A549 (cell line): ENCODE measurements at regions not wholly inside any gene's neighbourhood (a gene's known extent, or its start where the extent isn't known, plus 50 kb on each side); places are given as distances from the start of the nearest gene placed in this dataset.
A peak's percentile ranks its signal among the peaks of the same experiment; 100 is the strongest.

Experiments used
- ATAC-seq, 2 experiments: fragments of 200-7000 bp in 1 of 2; fragments of >200 bp in 1 of 2; cut with Nextera tagmentation in 1 of 2; cut with Tn5 transposase in 1 of 2; 3 replicates each; pipeline versions ENCODE4 v1.8.0 to v1.9.1; 2018 to 2020; ENCODE audit warnings: mild to moderate bottlenecking in 1 of 2, moderate library complexity in 1 of 2
- CTCF ChIA-PET: fragments of 300-600 bp; sonication (Branson Sonifier 250); formaldehyde crosslinking; extraction: SDS; loops from one replicate; lab custom pipeline; 2021; ENCODE audit warnings: antibody characterized with exemption, inconsistent platforms; lab: Yijun Ruan, JAX
- POLR2A ChIA-PET: fragments of 350-600 bp; formaldehyde crosslinking; extraction: SDS; loops from one replicate; lab custom pipeline; 2021; ENCODE audit warnings: antibody characterized with exemption, inconsistent platforms; lab: Yijun Ruan, JAX
- DNase-seq, 2 experiments: peaks; one replicate each; pipeline versions ENCODE4 v3.0.0 to v3.0.0-alpha.2; 2011 to 2016; ENCODE audit warnings: low read depth in 1 of 2, low spot score in 1 of 2
- FAIRE-seq: peaks from 2 replicates; lab custom pipeline; 2011; peaks lifted over from hg19 to GRCh38; lab: Jason Lieb, UNC
- H3K27ac ChIP-seq, 2 experiments: fragments of >200 bp; sonication (Bioruptor Twin); formaldehyde crosslinking; 3 replicates each; pipeline ENCODE4 v1.5.1; 2016 to 2017
- H3K4me1 ChIP-seq: fragments of >200 bp; sonication (Bioruptor Twin); formaldehyde crosslinking; 3 replicates; pipeline ENCODE4 v1.6.1; 2016
- H3K4me2 ChIP-seq: fragments of >200 bp; sonication (Bioruptor Twin); formaldehyde crosslinking; 3 replicates; pipeline ENCODE4 v1.6.1; 2016
- H3K4me3 ChIP-seq: fragments of >200 bp; sonication (Bioruptor Twin); formaldehyde crosslinking; 3 replicates; pipeline ENCODE4 v1.5.1; 2016
- H3K9me3 ChIP-seq: fragments of >200 bp; sonication (Bioruptor Twin); formaldehyde crosslinking; 3 replicates; pipeline ENCODE4 v1.6.1; 2016
- CBX2 ChIP-seq: fragments of 200-600 bp; sonication (generic); IDR thresholded peaks from 2 replicates; pipeline ENCODE4 v1.6.1; 2016; ENCODE audit warnings: low read depth, mild to moderate bottlenecking, borderline replicate concordance
- CEBPB ChIP-seq, 2 experiments: fragments of >200 bp in 1 of 2; sonication (Bioruptor Twin) in 1 of 2; formaldehyde crosslinking in 1 of 2; IDR thresholded peaks; 2 replicates each; pipeline ENCODE4 v1.6.1; 2012 to 2016
- ELK1 ChIP-seq: fragments of 150-350 bp; IDR thresholded peaks from 2 replicates; pipeline ENCODE4 v1.6.1; 2014; ENCODE audit warnings: low read depth, mild to moderate bottlenecking, low read length
- FOSL2 ChIP-seq, 2 experiments: fragments of 450-650 bp in 1 of 2; fragments of >200 bp in 1 of 2; sonication (Bioruptor Twin) in 1 of 2; formaldehyde crosslinking; IDR thresholded peaks; 2 replicates each; pipeline versions ENCODE4 v1.5.0 to v1.6.1; 2016 to 2020; ENCODE audit warnings: mild to moderate bottlenecking in 1 of 2, moderate library complexity in 1 of 2
- FOXS1 ChIP-seq: fragments of 250-450 bp; sonication (Bioruptor Pico); IDR thresholded peaks from 2 replicates; pipeline ENCODE4 v1.5.0; 2020; ENCODE audit warnings: mild to moderate bottlenecking, moderate library complexity
- GATA3 ChIP-seq: IDR thresholded peaks from 2 replicates; pipeline ENCODE4 v1.6.1; 2012; ENCODE audit warnings: borderline replicate concordance
- HDAC2 ChIP-seq: fragments of 200-600 bp; sonication (generic); IDR thresholded peaks from 2 replicates; pipeline ENCODE4 v1.6.1; 2016
- HMGXB4 ChIP-seq: fragments of 250-450 bp; sonication (Bioruptor Pico); IDR thresholded peaks from 2 replicates; pipeline ENCODE4 v1.5.0; 2021; ENCODE audit warnings: mild to moderate bottlenecking, moderate library complexity, borderline replicate concordance
- HOXA7 ChIP-seq: fragments of 250-450 bp; sonication (Bioruptor Pico); IDR thresholded peaks from 2 replicates; pipeline ENCODE4 v1.5.0; 2020; ENCODE audit warnings: mild to moderate bottlenecking, moderate library complexity
- JUN ChIP-seq, 2 experiments: fragments of >200 bp; sonication (Bioruptor Twin); formaldehyde crosslinking; IDR thresholded peaks; 2 replicates in 1 of 2; 3 replicates in 1 of 2; pipeline ENCODE4 v1.6.1; 2016 to 2017
- JUNB ChIP-seq: fragments of >200 bp; sonication (Bioruptor Twin); formaldehyde crosslinking; IDR thresholded peaks from 2 replicates; pipeline ENCODE4 v1.6.1; 2016
- MAFK ChIP-seq: fragments of 450-650 bp; IDR thresholded peaks from 2 replicates; pipeline ENCODE4 v1.6.1; 2014; ENCODE audit not compliant: partially characterized antibody
- MAZ ChIP-seq: fragments of 150-350 bp; IDR thresholded peaks from 2 replicates; pipeline ENCODE4 v1.6.1; 2014; ENCODE audit warnings: antibody characterized with exemption, low read depth, low read length, borderline replicate concordance
- PHF8 ChIP-seq: fragments of 200-600 bp; sonication (generic); IDR thresholded peaks from 2 replicates; pipeline ENCODE4 v1.6.1; 2016; ENCODE audit warnings: low read depth, mild to moderate bottlenecking, antibody characterized with exemption, moderate library complexity, borderline replicate concordance
- RARB ChIP-seq: fragments of 250-450 bp; sonication (Bioruptor Pico); IDR thresholded peaks from 2 replicates; pipeline ENCODE4 v1.8.0; 2021; ENCODE audit warnings: mild to moderate bottlenecking, moderate library complexity
- RFX5 ChIP-seq: fragments of 450-650 bp; IDR thresholded peaks from 2 replicates; pipeline ENCODE4 v1.7.1; 2014; ENCODE audit warnings: antibody characterized with exemption, mild to moderate bottlenecking, moderate library complexity
- RNF2 ChIP-seq: fragments of 200-600 bp; sonication (generic); IDR thresholded peaks from 2 replicates; pipeline ENCODE4 v1.6.1; 2016; ENCODE audit warnings: low read depth, mild to moderate bottlenecking, antibody characterized with exemption, moderate library complexity, borderline replicate concordance
- SMC3 ChIP-seq: fragments of >200 bp; sonication (Bioruptor Twin); formaldehyde crosslinking; IDR thresholded peaks from 3 replicates; pipeline ENCODE4 v1.6.1; 2018; ENCODE audit warnings: inconsistent platforms
- SREBF2 ChIP-seq: fragments of 450-650 bp; IDR thresholded peaks from 2 replicates; pipeline ENCODE4 v1.6.1; 2014; ENCODE audit warnings: mild to moderate bottlenecking, moderate library complexity
- ZC3H11A ChIP-seq: fragments of 450-650 bp; IDR thresholded peaks from 2 replicates; pipeline ENCODE4 v1.6.1; 2014; ENCODE audit warnings: antibody characterized with exemption, mild to moderate bottlenecking
- ZFP36 ChIP-seq: fragments of 450-650 bp; IDR thresholded peaks from 2 replicates; pipeline ENCODE4 v1.6.1; 2014; ENCODE audit warnings: borderline replicate concordance; ENCODE audit not compliant: partially characterized antibody
- WGBS: methylation state at CpG from one replicate; pipeline ENCODE4 v1.1.6; 2017; ENCODE audit errors: missing lambda C conversion rate; 5-methylcytosine and 5-hydroxymethylcytosine counted together
- TF ChIP-seq, protein P1 (sequence below): IDR thresholded peaks from 2 replicates; pipeline ENCODE4 v1.6.1; 2012
- TF ChIP-seq, protein P2 (sequence below): fragments of >200 bp; sonication (Bioruptor Twin); formaldehyde crosslinking; IDR thresholded peaks from 3 replicates; pipeline ENCODE4 v1.6.1; 2016
- TF ChIP-seq, protein P3 (sequence below): fragments of >200 bp; sonication (Bioruptor Twin); formaldehyde crosslinking; IDR thresholded peaks from 2 replicates; pipeline ENCODE4 v1.6.1; 2016

DNA sequence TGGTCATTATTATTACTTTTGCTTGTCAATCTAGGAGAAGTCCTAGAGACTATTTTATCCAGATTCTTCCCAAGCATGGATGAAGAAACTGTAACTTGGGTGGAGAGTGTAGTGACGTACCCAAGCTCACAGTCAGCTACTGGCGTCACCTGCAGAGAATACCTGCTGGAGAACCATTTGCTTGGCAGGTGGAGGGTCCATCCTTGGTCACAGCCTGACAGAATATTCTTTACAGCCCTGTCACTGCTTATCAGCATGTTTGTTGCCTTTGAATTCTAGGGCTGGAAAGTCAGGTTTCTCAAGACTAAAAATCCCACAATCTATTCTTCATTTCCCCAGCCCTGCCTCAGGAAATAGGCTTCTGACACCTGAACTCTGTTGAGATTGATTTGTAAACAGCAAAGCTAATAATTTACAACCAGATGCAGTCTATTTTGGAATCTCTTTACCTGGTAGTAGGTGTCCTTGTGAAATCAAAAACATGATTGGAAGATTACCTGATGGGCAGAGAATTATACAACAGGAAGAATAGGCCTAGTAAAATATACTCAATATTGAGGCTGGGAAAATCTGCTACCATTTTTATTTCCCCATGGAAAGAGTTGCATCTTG is 100.4 kb upstream of the ZNF644 start:
- DNase-seq = no peak
- WGBS = 83% methylated on average over 2 of the region's 2 CpGs
- Histone ChIP-seq H3K4me1 (no peaks in the 10 kb centered on the region), H3K9me3 (no peaks in the 10 kb centered on the region), H3K27ac (no peak overlapping the region), H3K4me3 (no peak overlapping the region), H3K4me2 (no peak overlapping the region)
- ChIA-PET CTCF (no interaction called here), POLR2A (no interaction called here)
- no peak for FAIRE-seq
- TF ChIP-seq MAZ (no peak), HOXA7 (CRISPR knock-in tag) (no peak), HMGXB4 (CRISPR knock-in tag) (no peak), CEBPB (IDR thresholded peaks at IDR 0.05) (no peak), ZFP36 (no peak), SREBF2 (no peak), MAFK (no peak), FOXS1 (CRISPR knock-in tag) (no peak)
- TF ChIP-seq, protein P1, sequence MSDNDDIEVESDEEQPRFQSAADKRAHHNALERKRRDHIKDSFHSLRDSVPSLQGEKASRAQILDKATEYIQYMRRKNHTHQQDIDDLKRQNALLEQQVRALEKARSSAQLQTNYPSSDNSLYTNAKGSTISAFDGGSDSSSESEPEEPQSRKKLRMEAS = no peak
- no peak for ATAC-seq

DNA sequence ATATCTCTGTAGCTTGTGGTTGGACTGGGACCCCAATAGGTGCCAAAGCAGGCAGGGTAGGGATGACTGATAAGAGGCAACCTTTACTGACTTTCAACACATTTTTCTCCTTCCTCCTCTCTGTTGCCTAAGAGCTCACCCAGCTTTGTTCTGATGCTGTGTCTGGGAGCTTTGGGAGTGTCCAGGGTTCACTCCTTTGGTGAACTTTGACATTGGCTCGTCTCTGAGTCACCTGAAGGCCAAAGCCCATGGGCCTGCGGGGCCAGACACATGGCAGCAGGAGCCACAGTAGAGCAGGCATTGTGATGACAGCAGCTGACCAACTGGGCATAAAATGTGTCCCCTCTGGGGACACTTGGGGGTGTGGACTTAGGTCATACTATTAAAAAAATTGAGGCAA is 99.5 kb upstream of the ZNF644 start:
- FAIRE-seq = no peak
- Histone ChIP-seq H3K27ac (no peak overlapping the region), H3K4me1 (no peaks in the 10 kb centered on the region), H3K4me3 (no peak overlapping the region), H3K9me3 (no peaks in the 10 kb centered on the region), H3K4me2 (no peak overlapping the region)
- 20% methylated on average over 2 of the region's 2 CpGs for WGBS
- TF ChIP-seq RFX5 = no peak
- TF ChIP-seq, protein P1 = no peak
- no peak for TF ChIP-seq CBX2
- TF ChIP-seq, protein P2, sequence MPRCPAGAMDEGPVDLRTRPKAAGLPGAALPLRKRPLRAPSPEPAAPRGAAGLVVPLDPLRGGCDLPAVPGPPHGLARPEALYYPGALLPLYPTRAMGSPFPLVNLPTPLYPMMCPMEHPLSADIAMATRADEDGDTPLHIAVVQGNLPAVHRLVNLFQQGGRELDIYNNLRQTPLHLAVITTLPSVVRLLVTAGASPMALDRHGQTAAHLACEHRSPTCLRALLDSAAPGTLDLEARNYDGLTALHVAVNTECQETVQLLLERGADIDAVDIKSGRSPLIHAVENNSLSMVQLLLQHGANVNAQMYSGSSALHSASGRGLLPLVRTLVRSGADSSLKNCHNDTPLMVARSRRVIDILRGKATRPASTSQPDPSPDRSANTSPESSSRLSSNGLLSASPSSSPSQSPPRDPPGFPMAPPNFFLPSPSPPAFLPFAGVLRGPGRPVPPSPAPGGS = no peak
- TF ChIP-seq RNF2 = no peak
- no peak for ATAC-seq
- no peak for DNase-seq
- CTCF ChIA-PET = interaction anchor here (1.7 kb wide), 1 partner anchor 45 kb away, joined by 4 read pairs; no protein-coding TSS in a partner anchor
- POLR2A ChIA-PET = no interaction called here

- POLR2A ChIA-PET = no interaction called here
- peak in 1 of 2 experiments; percentile 6 for DNase-seq
- CTCF ChIA-PET = interaction anchor here (1.7 kb wide), 1 partner anchor 45 kb away, joined by 4 read pairs; no protein-coding TSS in a partner anchor
- H3K4me1 ChIP-seq = no peaks in the 10 kb centered on the region
- ATAC-seq = peak in 1 of 2 experiments; percentile 24; a peak in 1 of 6 replicates
- WGBS = 0% methylated on average over 1 of the region's 1 CpG
- FAIRE-seq = no peak
- H3K4me3 ChIP-seq = no peak overlapping the region
- H3K27ac ChIP-seq = no peak overlapping the region
- H3K4me2 ChIP-seq = no peak overlapping the region
- no peaks in the 10 kb centered on the region for H3K9me3 ChIP-seq
- TF ChIP-seq JUNB (no peak), HMGXB4 (CRISPR knock-in tag) (no peak), HDAC2 (no peak), FOSL2 (IDR thresholded peaks at IDR 0.05) (no peak), FOSL2 (CRISPR knock-in tag; IDR thresholded peaks at IDR 0.05) (no peak), GATA3 (no peak), PHF8 (no peak), ZC3H11A (no peak), ELK1 (no peak), SMC3 (no peak), RARB (CRISPR knock-in tag) (no peak), JUN (IDR thresholded peaks at IDR 0.05) (no peak)
- TF ChIP-seq, protein P3, sequence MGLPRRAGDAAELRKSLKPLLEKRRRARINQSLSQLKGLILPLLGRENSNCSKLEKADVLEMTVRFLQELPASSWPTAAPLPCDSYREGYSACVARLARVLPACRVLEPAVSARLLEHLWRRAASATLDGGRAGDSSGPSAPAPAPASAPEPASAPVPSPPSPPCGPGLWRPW = no peak
- TF ChIP-seq, all 56 proteins: peak for 0
These were observed 99.1 kb upstream of the ZNF644 start for GRCh38 chr1:91120936-91121335.
